Endometrium (tissue), 2 donors: ENCODE measurements at regions not wholly inside any gene's neighbourhood (a gene's known extent, or its start where the extent isn't known, plus 50 kb on each side); places are given as distances from the start of the nearest gene placed in this dataset.
"Not testable (repeated sequence)": the region's sequence is repeated elsewhere in the genome, so short reads cannot be mapped to it uniquely, and the experiment has no call there.

Experiments
- FAIRE-seq: peaks from 2 replicates; lab custom pipeline; 2012; peaks lifted over from hg19 to GRCh38; lab: Jason Lieb, UNC
- donor health status: control.
- donor health status: control.

GRCh38 chr5:27784317-27784716 is 745.9 kb upstream of the CDH9 start:
- FAIRE-seq = no peak

- no peak for FAIRE-seq
These were observed 739.7 kb upstream of the CDH9 start for GRCh38 chr5:27778121-27778520.

GRCh38 chr5:27773636-27774035 is 735.2 kb upstream of the CDH9 start:
- peak; percentile 15 for FAIRE-seq

GRCh38 chr5:27773166-27773565 is 734.8 kb upstream of the CDH9 start:
- FAIRE-seq = peak; percentile 59

GRCh38 chr5:27769748-27770402 is 731.5 kb upstream of the CDH9 start:
- no peak for FAIRE-seq

- FAIRE-seq = no peak
These were observed 710.5 kb upstream of the CDH9 start for GRCh38 chr5:27748847-27749246.

- not testable (repeated sequence) for FAIRE-seq
These were observed 705.1 kb upstream of the CDH9 start for GRCh38 chr5:27743383-27743979.

GRCh38 chr5:27742805-27743204 is 704.4 kb upstream of the CDH9 start:
- FAIRE-seq = no peak

- FAIRE-seq = no peak
These were observed 696.5 kb upstream of the CDH9 start for GRCh38 chr5:27734838-27735237.

- no peak for FAIRE-seq
These were observed 694.9 kb upstream of the CDH9 start for GRCh38 chr5:27733237-27733636.

- no peak for FAIRE-seq
These were observed 688.9 kb upstream of the CDH9 start for GRCh38 chr5:27727254-27727653.

- FAIRE-seq = no peak
These were observed 684.0 kb upstream of the CDH9 start for GRCh38 chr5:27722337-27722736.

GRCh38 chr5:27708534-27708933 is 670.1 kb upstream of the CDH9 start:
- FAIRE-seq = no peak

GRCh38 chr5:27706832-27707231 is 668.4 kb upstream of the CDH9 start:
- no peak for FAIRE-seq

- no peak for FAIRE-seq
These were observed 667.3 kb upstream of the CDH9 start for GRCh38 chr5:27705661-27706060.

- FAIRE-seq = no peak
These were observed 663.8 kb upstream of the CDH9 start for GRCh38 chr5:27701931-27702903.

GRCh38 chr5:27700526-27700925 is 662.1 kb upstream of the CDH9 start:
- no peak for FAIRE-seq

GRCh38 chr5:27682600-27682999 is 644.2 kb upstream of the CDH9 start:
- FAIRE-seq = no peak

GRCh38 chr5:27652505-27652904 is 614.1 kb upstream of the CDH9 start:
- no peak for FAIRE-seq

- no peak for FAIRE-seq
These were observed 600.7 kb upstream of the CDH9 start for GRCh38 chr5:27639005-27639612.

- no peak for FAIRE-seq
These were observed 581.6 kb upstream of the CDH9 start for GRCh38 chr5:27619982-27620381.

GRCh38 chr5:27612161-27612560 is 573.8 kb upstream of the CDH9 start:
- no peak for FAIRE-seq

GRCh38 chr5:27608992-27609391 is 570.6 kb upstream of the CDH9 start:
- FAIRE-seq = no peak
